PC-9 (cell line): ENCODE measurements at regions not wholly inside any gene's neighbourhood (a gene's known extent, or its start where the extent isn't known, plus 50 kb on each side); places are given as distances from the start of the nearest gene placed in this dataset.

Experiments used
- EZH2 ChIP-seq: fragments of 200-600 bp; sonication (generic); IDR thresholded peaks from 2 replicates; pipeline ENCODE4 v1.8.0; 2017; ENCODE audit warnings: antibody characterized with exemption, low read depth
- TF ChIP-seq, protein P1 (sequence below): fragments of 200-600 bp; sonication (generic); conservative IDR thresholded peaks from 2 replicates; pipeline ENCODE4 v1.6.1; 2017; ENCODE audit warnings: mixed run types, antibody characterized with exemption, mild to moderate bottlenecking, moderate library complexity

DNA sequence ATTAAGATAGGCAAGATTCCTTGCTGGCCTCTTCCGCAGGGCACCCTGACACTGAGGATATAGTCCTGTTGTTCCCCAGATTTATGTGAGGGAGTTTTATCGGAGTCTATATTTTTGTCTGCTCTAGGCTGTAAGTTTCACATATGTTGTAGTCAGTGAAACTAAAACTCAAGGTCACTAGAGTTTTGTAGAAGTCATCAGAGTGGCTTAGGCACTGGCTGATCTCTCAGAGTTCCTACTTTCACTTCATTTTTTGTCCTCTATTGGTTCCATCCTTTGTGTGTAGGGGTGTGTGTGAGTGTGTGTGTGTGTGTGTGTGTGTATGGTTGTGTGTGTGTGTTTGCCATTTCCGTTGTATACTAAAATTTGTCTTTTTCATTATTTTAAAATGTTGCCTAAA lies 577.5 kb downstream of the IQCM start:
- TF ChIP-seq, protein P1, sequence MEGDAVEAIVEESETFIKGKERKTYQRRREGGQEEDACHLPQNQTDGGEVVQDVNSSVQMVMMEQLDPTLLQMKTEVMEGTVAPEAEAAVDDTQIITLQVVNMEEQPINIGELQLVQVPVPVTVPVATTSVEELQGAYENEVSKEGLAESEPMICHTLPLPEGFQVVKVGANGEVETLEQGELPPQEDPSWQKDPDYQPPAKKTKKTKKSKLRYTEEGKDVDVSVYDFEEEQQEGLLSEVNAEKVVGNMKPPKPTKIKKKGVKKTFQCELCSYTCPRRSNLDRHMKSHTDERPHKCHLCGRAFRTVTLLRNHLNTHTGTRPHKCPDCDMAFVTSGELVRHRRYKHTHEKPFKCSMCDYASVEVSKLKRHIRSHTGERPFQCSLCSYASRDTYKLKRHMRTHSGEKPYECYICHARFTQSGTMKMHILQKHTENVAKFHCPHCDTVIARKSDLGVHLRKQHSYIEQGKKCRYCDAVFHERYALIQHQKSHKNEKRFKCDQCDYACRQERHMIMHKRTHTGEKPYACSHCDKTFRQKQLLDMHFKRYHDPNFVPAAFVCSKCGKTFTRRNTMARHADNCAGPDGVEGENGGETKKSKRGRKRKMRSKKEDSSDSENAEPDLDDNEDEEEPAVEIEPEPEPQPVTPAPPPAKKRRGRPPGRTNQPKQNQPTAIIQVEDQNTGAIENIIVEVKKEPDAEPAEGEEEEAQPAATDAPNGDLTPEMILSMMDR: no peak
- no peak for TF ChIP-seq EZH2
